SW 1271 (cell line): ENCODE measurements at regions not wholly inside any gene's neighbourhood (a gene's known extent, or its start where the extent isn't known, plus 50 kb on each side); places are given as distances from the start of the nearest gene placed in this dataset.
A peak's percentile ranks its signal among the peaks of the same experiment; 100 is the strongest.
"Not testable (repeated sequence)": the region's sequence is repeated elsewhere in the genome, so short reads cannot be mapped to it uniquely, and the experiment has no call there.

ENCODE experiments used
- DNase-seq, 2 experiments: peaks; one replicate each; lab custom pipeline; 2025; lab: John Stamatoyannopoulos, UW

DNA sequence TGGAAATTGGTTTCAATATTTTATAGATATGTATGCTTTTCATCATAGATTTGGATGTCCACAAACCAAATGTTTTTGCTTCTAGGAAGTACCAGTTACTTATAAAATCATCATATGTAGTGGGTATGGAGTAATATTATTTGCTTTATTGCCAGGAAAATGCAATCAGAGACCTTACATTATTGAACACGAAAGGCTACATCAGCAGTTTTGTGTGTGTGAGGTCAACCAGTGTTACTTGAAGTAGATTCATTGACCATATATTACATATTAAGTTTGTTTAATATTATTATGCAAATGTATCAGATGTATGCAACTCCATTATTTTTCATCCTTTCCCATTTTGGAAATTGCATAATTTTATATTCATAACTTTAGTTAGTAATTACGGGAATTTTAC lies 219.1 kb upstream of the MMADHC start:
- DNase-seq = no peak

- no peak for DNase-seq
Measured at GRCh38 chr2:149800624-149801542, 213.3 kb upstream of the MMADHC start.

DNA sequence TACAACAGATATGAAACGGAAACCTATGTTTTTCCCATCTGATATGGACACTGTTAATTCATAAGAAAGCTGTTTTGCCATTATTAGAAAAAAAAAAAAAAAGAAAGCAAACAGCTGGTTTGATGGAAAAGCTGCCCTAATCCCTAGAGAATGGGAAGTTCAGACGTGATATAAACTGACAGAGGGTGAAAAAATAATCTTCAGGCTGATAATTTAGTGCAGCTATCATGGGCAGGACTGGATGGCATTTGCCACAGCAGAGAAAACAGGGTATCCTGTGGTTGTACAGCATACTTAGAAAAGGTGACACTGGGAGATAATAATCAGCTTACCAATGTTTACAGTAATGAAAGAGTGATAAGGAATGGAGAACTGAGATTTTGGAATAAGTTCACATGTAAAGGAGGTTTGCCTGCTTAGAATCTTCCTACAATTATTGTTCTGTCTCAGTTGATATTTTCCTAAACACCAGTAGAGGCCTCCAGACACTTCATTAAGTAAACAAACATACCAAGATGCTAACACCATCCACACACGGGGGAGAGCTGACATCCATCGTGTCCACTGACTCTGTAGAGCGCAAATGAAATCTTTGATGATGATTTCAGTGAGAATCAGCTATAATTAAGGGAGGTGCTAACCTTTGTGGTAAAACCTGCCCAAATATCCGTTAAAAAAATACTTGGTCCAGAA lies 211.6 kb upstream of the MMADHC start:
- peak in 1 of 2 experiments; percentile 44 for DNase-seq

DNA sequence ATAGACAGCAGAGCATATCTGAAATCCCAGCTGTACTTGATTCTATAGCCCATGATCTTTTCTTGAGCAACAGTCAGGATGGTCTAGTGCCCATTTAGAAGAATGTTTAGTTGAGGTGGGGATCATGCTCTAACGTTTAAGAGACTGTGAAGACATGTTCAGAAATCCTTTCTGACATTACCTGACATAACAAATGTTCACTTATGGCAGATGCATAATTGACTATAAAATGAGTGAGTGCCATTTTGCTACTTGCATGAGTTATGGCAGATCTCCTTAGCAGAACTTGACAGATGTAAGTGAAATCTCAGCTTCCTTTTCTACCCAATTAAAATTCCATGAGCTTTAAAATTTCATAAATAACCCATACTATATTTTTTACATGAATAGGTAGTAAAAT lies 209.5 kb upstream of the MMADHC start:
- DNase-seq = no peak

DNA sequence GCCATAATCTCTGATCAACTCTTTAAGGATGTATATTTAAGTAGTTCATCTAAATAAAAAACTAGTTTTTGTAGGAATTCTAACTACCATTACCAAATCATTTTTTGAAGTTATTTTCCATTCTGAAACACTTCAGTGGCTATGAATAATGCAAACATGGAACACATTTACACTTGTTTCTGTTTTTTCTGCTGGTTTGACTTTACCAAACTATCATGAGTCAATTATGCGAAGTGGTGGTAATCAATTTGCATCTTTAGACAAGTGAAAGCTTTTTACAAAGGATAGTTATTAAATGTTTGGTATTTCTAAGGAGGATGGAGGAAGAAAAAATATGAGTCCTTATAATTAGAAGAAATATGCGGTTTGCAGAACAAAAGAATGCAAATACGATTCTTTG lies 202.0 kb upstream of the MMADHC start:
- DNase-seq = no peak

- no peak for DNase-seq
Measured at GRCh38 chr2:149787206-149787605, 199.6 kb upstream of the MMADHC start.

DNA sequence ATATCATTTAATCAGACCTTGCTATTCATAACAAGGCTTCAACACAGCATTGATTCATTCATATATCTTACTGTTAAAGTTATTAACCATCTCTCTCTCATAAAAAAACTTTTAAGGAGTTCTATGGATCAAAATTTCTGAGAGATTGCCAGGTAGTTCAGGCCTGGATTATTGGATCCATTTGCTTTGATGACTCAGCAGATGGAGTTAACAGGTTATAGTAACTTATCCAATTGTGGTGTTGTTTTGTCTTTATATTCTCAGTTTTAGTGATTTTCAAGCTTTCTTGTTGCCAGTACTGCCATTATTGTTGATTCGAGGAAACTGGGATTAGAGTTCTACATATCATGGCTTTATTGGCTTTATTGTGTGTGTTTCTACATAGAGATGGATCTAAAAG lies 195.7 kb upstream of the MMADHC start:
- no peak for DNase-seq

GRCh38 chr2:149782572-149782971 lies 195.0 kb upstream of the MMADHC start:
- no peak for DNase-seq

- no peak for DNase-seq
Measured at GRCh38 chr2:149781263-149781808, 193.8 kb upstream of the MMADHC start.

DNA sequence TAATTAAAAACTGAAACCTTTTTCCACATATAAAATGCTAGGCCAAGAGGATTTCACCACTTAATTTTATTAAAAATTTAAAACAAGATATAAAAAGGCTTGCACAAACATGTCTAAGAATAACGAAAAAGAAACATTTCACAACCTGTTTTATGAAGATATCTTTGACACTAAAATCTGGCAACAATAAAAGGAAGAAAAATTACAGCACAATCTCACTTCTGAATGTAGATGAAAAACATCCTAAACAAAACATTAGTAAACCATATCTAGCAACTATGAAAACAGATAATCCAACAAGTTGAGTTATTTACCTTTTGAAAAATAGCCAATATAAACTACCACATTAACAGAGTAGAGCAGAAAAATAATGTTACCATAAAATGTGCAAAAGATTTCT lies 185.4 kb upstream of the MMADHC start:
- DNase-seq = no peak

- DNase-seq = no peak
Measured at GRCh38 chr2:149768320-149768799, 180.8 kb upstream of the MMADHC start.

DNA sequence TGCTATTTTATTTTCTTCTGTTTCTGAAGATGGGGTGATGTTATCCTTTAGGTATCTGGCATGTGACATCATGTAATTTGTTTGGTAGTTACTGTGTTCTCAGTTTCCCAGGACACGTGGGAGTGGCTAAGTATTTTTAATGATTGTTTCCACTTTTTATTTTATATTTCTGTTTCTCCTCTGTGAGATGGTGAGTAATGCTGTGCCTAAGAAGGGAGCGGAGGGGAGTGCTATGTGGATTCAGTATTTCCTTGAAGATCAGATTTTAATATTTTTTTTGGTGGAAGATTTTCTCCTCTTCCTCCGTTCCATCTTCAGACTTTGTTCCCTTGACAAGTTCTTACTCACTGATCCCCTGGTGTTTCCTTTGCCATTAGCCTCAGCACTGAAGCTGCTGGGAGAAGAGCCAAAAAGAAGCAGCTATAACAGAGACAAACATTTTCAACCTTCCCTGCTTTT lies 180.0 kb upstream of the MMADHC start:
- no peak for DNase-seq

GRCh38 chr2:149766339-149766738 lies 178.8 kb upstream of the MMADHC start:
- no peak for DNase-seq

- DNase-seq = no peak
Measured at GRCh38 chr2:149765636-149766035, 178.1 kb upstream of the MMADHC start.

DNA sequence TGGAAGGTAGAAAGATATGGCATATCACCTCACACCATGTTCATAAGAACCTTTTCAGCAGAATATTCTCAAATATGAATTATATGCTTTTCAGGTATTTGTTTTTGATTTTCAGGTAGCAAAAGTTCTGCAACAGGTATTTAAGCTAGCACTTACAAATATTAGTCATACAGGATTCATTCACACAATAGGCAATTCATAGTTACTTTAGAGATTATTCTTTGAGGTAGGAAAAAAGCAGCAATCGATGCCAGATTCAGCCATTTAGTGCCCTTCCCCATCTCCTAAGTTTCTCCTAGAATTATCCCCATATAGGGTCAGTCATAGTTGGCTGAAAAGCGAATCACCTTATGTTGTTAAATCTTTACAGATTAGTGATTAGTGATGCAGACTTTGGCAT lies 177.4 kb upstream of the MMADHC start:
- DNase-seq = no peak

- no peak for DNase-seq
Measured at GRCh38 chr2:149763358-149763757, 175.8 kb upstream of the MMADHC start.

- no peak for DNase-seq
Measured at GRCh38 chr2:149761611-149762010, 174.0 kb upstream of the MMADHC start.

- DNase-seq = not testable (repeated sequence)
Measured at GRCh38 chr2:149759382-149759781, 171.8 kb upstream of the MMADHC start.

- not testable (repeated sequence) for DNase-seq
Measured at GRCh38 chr2:149754722-149755121, 167.1 kb upstream of the MMADHC start.

DNA sequence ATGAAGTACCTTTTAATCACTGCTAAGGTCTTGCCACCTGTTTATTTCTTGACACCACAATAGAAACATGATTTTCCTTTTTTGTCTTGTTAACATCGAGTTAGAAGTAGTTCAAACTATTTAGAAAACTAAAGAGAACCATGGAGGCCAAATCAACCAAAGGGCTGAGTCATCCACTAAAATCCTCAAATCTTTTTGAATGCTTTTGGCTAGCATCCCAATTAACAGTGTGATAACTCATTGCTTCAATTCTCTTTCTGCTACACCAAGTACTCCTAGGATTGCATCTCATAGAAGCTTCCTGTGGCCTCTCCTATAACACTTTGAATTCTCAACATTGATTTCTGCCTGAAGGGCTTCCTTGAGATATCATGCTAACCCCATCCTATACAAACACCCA lies 159.9 kb upstream of the MMADHC start:
- DNase-seq = no peak

DNA sequence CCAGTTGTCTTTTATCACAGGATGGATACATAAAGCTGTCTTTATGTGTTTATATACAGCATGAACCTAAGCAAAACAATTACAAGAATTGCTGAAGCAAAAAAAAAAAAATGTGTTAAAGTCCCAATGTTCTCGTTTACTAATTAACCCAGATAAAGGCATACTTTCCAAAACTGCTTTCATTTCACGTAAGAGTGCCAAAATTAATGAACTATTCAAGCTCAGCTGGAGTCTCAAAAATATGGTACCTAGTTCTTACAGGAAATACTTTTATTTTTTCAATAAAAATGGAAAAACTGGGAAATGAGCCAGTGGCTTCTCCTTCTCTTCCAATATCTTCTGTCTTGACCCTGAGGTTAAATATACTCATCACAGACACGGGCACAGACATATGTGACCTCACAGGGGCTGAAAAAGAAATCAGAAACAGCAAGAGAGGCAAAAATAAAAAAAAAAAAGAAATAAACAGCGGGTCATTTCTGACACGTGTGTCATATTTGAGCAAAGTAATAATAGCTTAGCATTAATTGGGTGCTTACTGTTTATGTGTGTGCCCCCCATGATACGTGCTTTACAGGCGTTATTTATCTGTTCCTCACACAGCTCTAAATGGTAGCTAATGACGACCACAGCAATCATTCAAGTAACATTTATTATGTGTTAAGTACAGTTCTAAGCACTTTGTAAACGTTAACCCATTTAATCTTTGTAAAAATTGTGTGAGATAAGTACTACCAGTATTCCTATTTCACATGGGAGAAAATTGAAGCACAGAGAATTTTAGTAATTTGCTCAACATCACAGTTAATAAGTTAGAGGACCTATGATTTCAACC lies 158.0 kb upstream of the MMADHC start:
- no peak for DNase-seq

GRCh38 chr2:149744865-149745264 lies 157.3 kb upstream of the MMADHC start:
- no peak for DNase-seq
